B cell (primary cell): ENCODE measurements at regions not wholly inside any gene's neighbourhood (a gene's known extent, or its start where the extent isn't known, plus 50 kb on each side); places are given as distances from the start of the nearest gene placed in this dataset.

Experiments used
- ATAC-seq: fragments of 200-7000 bp; cut with Tn5 transposase; one replicate; pipeline ENCODE4 v1.10.0; 2021; ENCODE audit warnings: low read depth, mild to moderate bottlenecking, moderate number of reproducible peaks, moderate library complexity
- CTCF ChIA-PET: fragments of 350-600 bp; sonication (Branson Sonifier 250); formaldehyde crosslinking; loops from one replicate; lab custom pipeline; 2021; ENCODE audit warnings: antibody characterized with exemption, inconsistent platforms; lab: Charles Lee
- POLR2A ChIA-PET: fragments of 350-600 bp; sonication (Branson Sonifier 250); formaldehyde crosslinking; loops from one replicate; lab custom pipeline; 2021; ENCODE audit warnings: antibody characterized with exemption; lab: Charles Lee
- DNase-seq: peaks from one replicate; pipeline ENCODE4 v3.0.0; 2013
- H2AFZ ChIP-seq: 2 replicates; pipeline ENCODE4 v1.6.1; 2012; ENCODE audit warnings: mild to moderate bottlenecking, low read depth, low read length; ENCODE audit not compliant: insufficient read depth, poor library complexity, severe bottlenecking
- H3K27ac ChIP-seq, 2 donors: 1 replicate in 1 of 2; 2 replicates in 1 of 2; pipeline ENCODE4 v1.5.1; 2012 to 2013; ENCODE audit warnings: low read length in 2 of 2, mild to moderate bottlenecking in 2 of 2, moderate library complexity in 1 of 2
- H3K27me3 ChIP-seq, 4 experiments: fragments of 200-600 bp in 1 of 4; sonication (generic) in 1 of 4; replicated peaks in 1 of 4; 1 replicate in 2 of 4; 2 replicates in 2 of 4; pipeline versions ENCODE4 v1.6.1 to v1.7.0; 2013 to 2016; ENCODE audit warnings: low read length in 3 of 4, mild to moderate bottlenecking in 2 of 4, mixed read lengths in 1 of 4, moderate library complexity in 1 of 4; ENCODE audit not compliant: insufficient read depth in 4 of 4, control insufficient read depth in 3 of 4; ENCODE audit errors: control extremely low read depth in 1 of 4
- H3K36me3 ChIP-seq, 2 experiments: replicated peaks in 1 of 2; 1 replicate in 1 of 2; 2 replicates in 1 of 2; pipeline versions ENCODE4 v1.6.1 to v1.7.1; 2013; ENCODE audit warnings: low read length in 1 of 2; ENCODE audit not compliant: insufficient read depth in 2 of 2, control insufficient read depth in 1 of 2; ENCODE audit errors: control extremely low read depth in 1 of 2, extremely low read depth in 1 of 2
- H3K4me1 ChIP-seq, 2 donors: fragments of 200-600 bp in 1 of 2; sonication (generic) in 1 of 2; 1 replicate in 1 of 2; 2 replicates in 1 of 2; pipeline versions ENCODE4 v1.5.1 to v1.6.1; 2013 to 2017; ENCODE audit warnings: low read length in 2 of 2; ENCODE audit not compliant: control insufficient read depth in 2 of 2, insufficient read depth in 2 of 2
- H3K4me2 ChIP-seq: replicated peaks from 2 replicates; pipeline ENCODE3; 2012; ENCODE audit warnings: mild to moderate bottlenecking, low read depth, low read length; ENCODE audit not compliant: poor library complexity, severe bottlenecking
- H3K4me3 ChIP-seq, 5 experiments: fragments of 200-600 bp in 1 of 5; sonication (generic) in 1 of 5; 1 replicate in 3 of 5; 2 replicates in 2 of 5; pipeline versions ENCODE4 v1.5.1 to v1.7.0; 2011 to 2016; ENCODE audit warnings: low read length in 4 of 5, mild to moderate bottlenecking in 4 of 5, low read depth in 2 of 5, control low read depth in 1 of 5, moderate library complexity in 1 of 5; ENCODE audit not compliant: insufficient read depth in 1 of 5; ENCODE audit errors: control extremely low read depth in 1 of 5, extremely low read depth in 1 of 5
- H3K79me2 ChIP-seq: fragments of 200-600 bp; sonication (generic); one replicate; pipeline ENCODE4 v1.6.0; 2016; ENCODE audit warnings: low read length; ENCODE audit not compliant: control insufficient read depth, insufficient read depth
- H3K9ac ChIP-seq: fragments of 200-600 bp; sonication (generic); 2 replicates; pipeline ENCODE4 v1.6.1; 2017; ENCODE audit warnings: mild to moderate bottlenecking, low read length, moderate library complexity
- H3K9me3 ChIP-seq, 3 donors: one replicate each; pipeline versions ENCODE4 v1.6.1 to v1.7.1; 2013; ENCODE audit warnings: low read length in 2 of 3; ENCODE audit not compliant: control insufficient read depth in 2 of 3, insufficient read depth in 1 of 3; ENCODE audit errors: control extremely low read depth in 1 of 3
- H4K20me1 ChIP-seq: 2 replicates; pipeline ENCODE4 v1.6.0; 2012; ENCODE audit warnings: mild to moderate bottlenecking, low read length; ENCODE audit not compliant: insufficient read depth, control insufficient read depth, poor library complexity, severe bottlenecking
- H3K27ac Mint-ChIP-seq: one replicate; pipeline ENCODE4 v1.8.0; 2021; ENCODE audit warnings: mixed read lengths
- H3K27me3 Mint-ChIP-seq: one replicate; pipeline ENCODE4 v1.8.0; 2021; ENCODE audit warnings: mixed read lengths
- H3K4me1 Mint-ChIP-seq: one replicate; pipeline ENCODE4 v1.8.0; 2021; ENCODE audit warnings: mixed read lengths
- H3K4me3 Mint-ChIP-seq: one replicate; pipeline ENCODE4 v1.8.0; 2021; ENCODE audit warnings: mixed read lengths
- H3K9me3 Mint-ChIP-seq: one replicate; pipeline ENCODE4 v1.8.0; 2022; ENCODE audit warnings: mixed read lengths; ENCODE audit not compliant: insufficient read depth
- EZH2 ChIP-seq: IDR thresholded peaks from 2 replicates; pipeline ENCODE4 v1.6.1; 2012; ENCODE audit warnings: borderline replicate concordance, low read depth, mild to moderate bottlenecking, moderate library complexity, low read length; ENCODE audit not compliant: insufficient read depth, poor library complexity, severe bottlenecking
- WGBS: methylation state at CpG from one replicate; pipeline ENCODE4 v1.1.5; 2013; ENCODE audit warnings: missing lambda C conversion rate; ENCODE audit not compliant: insufficient coverage; 5-methylcytosine and 5-hydroxymethylcytosine counted together
- intact Hi-C: fragments of 100-400 bp; cut with micrococcal nuclease; formaldehyde crosslinking; loops from one replicate; pipeline ENCODE4 v1.10.0; 2022
- TF ChIP-seq, protein P1 (sequence below): fragments of 200-600 bp; IDR thresholded peaks from one replicate; pipeline ENCODE4 v1.8.0; 2022; ENCODE audit warnings: antibody characterized with exemption, mild to moderate bottlenecking

GRCh38 chr7:67907792-67908191, 911.2 kb downstream of the TYW1 start:
- Histone ChIP-seq H3K4me2 (no peak overlapping the region), H2AFZ (no peak overlapping the region), H3K9me3 (peaks cover 0 to 12% (median 0%) of the 10 kb centered on the region in 3 donors), H3K4me1 (no peaks in the 10 kb centered on the region), H3K79me2 (no peaks in the 10 kb centered on the region), H3K9ac (no peak overlapping the region), H3K27me3 (no peaks in the 10 kb centered on the region), H3K36me3 (no peaks in the 10 kb centered on the region), H4K20me1 (no peaks in the 10 kb centered on the region), H3K4me3 (no peak overlapping the region), H3K27ac (no peak overlapping the region)
- ChIA-PET CTCF (no interaction called here), POLR2A (no interaction called here)
- WGBS, result 95% methylated on average over 5 of the region's 5 CpGs
- no peak for TF ChIP-seq EZH2
- TF ChIP-seq, protein P1, sequence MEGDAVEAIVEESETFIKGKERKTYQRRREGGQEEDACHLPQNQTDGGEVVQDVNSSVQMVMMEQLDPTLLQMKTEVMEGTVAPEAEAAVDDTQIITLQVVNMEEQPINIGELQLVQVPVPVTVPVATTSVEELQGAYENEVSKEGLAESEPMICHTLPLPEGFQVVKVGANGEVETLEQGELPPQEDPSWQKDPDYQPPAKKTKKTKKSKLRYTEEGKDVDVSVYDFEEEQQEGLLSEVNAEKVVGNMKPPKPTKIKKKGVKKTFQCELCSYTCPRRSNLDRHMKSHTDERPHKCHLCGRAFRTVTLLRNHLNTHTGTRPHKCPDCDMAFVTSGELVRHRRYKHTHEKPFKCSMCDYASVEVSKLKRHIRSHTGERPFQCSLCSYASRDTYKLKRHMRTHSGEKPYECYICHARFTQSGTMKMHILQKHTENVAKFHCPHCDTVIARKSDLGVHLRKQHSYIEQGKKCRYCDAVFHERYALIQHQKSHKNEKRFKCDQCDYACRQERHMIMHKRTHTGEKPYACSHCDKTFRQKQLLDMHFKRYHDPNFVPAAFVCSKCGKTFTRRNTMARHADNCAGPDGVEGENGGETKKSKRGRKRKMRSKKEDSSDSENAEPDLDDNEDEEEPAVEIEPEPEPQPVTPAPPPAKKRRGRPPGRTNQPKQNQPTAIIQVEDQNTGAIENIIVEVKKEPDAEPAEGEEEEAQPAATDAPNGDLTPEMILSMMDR, result no peak
- intact Hi-C loops, result no loop called here
- Mint-ChIP-seq H3K4me1 (no peaks in the 10 kb centered on the region), H3K9me3 (peaks cover 13% of the 10 kb centered on the region), H3K4me3 (no peak overlapping the region), H3K27ac (no peak overlapping the region), H3K27me3 (no peaks in the 10 kb centered on the region)
- DNase-seq, result no peak
- ATAC-seq, result no peak

DNA sequence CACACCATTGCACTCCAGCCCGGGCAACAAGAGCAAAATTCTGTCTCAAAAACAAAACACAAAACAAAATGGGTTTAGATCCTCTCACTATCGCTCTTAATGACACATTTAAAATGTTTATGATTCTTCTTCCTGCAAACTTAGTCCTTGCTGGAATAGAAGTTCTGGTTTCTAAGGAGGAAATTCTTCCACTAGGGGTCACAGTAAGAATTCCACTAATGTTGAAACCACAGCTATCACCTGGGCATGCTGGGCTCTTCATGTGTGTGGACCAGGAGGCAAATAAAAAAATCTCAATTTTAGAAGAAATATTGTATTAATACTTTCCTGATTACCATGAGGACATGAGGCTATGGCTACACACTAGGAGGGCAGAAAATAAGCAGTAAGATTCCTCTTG, 915.8 kb downstream of the TYW1 start:
- POLR2A ChIA-PET, result no interaction called here
- Mint-ChIP-seq H3K27ac (no peak overlapping the region), H3K9me3 (peaks cover 9% of the 10 kb centered on the region), H3K27me3 (no peaks in the 10 kb centered on the region), H3K4me1 (no peaks in the 10 kb centered on the region), H3K4me3 (no peak overlapping the region)
- peaks cover 0 to 17% (median 6%) of the 10 kb centered on the region in 3 donors for H3K9me3 ChIP-seq
- ATAC-seq (no peak), DNase-seq (no peak)
- no peak overlapping the region for H3K4me3 ChIP-seq
- no peak overlapping the region for H2AFZ ChIP-seq
- H4K20me1 ChIP-seq, result no peaks in the 10 kb centered on the region
- intact Hi-C loops, result no loop called here
- H3K4me2 ChIP-seq, result no peak overlapping the region
- no CpG with 5 or more reads among the region's 2 CpGs for WGBS
- no peak for TF ChIP-seq EZH2
- TF ChIP-seq, protein P1, result no peak
- H3K27ac ChIP-seq, result no peak overlapping the region
- H3K4me1 ChIP-seq, result no peaks in the 10 kb centered on the region
- H3K27me3 ChIP-seq, result no peaks in the 10 kb centered on the region
- no peaks in the 10 kb centered on the region for H3K36me3 ChIP-seq
- no peak overlapping the region for H3K9ac ChIP-seq
- no peaks in the 10 kb centered on the region for H3K79me2 ChIP-seq
- CTCF ChIA-PET, result no interaction called here
